Gastrocnemius medialis (tissue), 4 donors: ENCODE measurements at regions not wholly inside any gene's neighbourhood (a gene's known extent, or its start where the extent isn't known, plus 50 kb on each side); places are given as distances from the start of the nearest gene placed in this dataset.
"Not testable (repeated sequence)": the region's sequence is repeated elsewhere in the genome, so short reads cannot be mapped to it uniquely, and the experiment has no call there.

ENCODE experiments used
- POLR2A ChIP-seq, 2 donors: fragments of 450-650 bp; IDR thresholded peaks; one replicate each; pipeline ENCODE4 v1.6.1; 2017; ENCODE audit warnings: antibody characterized with exemption in 2 of 2, mild to moderate bottlenecking in 2 of 2, moderate library complexity in 2 of 2
- TF ChIP-seq, protein P1 (sequence below), 5 experiments: fragments of 450-650 bp in 3 of 5; fragments of 200-600 bp in 2 of 5; sonication (generic) in 2 of 5; IDR thresholded peaks in 4 of 5; conservative IDR thresholded peaks in 1 of 5; 1 replicate in 4 of 5; 2 replicates in 1 of 5; pipeline ENCODE4 v1.5.1; 2016 to 2019; ENCODE audit warnings: antibody characterized with exemption in 5 of 5, mild to moderate bottlenecking in 3 of 5, moderate library complexity in 3 of 5

DNA sequence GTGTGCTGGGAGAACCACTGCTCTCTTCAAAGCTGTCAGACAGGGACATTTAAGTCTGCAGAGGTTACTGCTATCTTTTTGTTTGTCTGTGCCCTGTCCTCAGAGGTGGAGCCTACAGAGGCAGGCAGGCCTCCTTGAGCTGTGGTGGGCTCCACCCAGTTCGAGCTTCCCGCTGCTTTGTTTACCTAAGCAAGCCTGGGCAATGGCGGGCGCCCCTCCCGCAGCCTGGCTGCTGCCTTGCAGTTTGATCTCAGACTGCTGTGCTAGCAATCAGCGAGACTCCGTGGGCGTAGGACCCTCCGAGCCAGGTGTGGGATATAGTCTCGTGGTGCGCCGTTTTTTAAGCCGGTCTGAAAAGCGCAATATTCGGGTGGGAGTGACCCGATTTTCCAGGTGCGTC is 164.0 kb downstream of the HRH4 start:
- TF ChIP-seq POLR2A (IDR thresholded peaks at IDR 0.05): not testable (repeated sequence)
- TF ChIP-seq, protein P1, sequence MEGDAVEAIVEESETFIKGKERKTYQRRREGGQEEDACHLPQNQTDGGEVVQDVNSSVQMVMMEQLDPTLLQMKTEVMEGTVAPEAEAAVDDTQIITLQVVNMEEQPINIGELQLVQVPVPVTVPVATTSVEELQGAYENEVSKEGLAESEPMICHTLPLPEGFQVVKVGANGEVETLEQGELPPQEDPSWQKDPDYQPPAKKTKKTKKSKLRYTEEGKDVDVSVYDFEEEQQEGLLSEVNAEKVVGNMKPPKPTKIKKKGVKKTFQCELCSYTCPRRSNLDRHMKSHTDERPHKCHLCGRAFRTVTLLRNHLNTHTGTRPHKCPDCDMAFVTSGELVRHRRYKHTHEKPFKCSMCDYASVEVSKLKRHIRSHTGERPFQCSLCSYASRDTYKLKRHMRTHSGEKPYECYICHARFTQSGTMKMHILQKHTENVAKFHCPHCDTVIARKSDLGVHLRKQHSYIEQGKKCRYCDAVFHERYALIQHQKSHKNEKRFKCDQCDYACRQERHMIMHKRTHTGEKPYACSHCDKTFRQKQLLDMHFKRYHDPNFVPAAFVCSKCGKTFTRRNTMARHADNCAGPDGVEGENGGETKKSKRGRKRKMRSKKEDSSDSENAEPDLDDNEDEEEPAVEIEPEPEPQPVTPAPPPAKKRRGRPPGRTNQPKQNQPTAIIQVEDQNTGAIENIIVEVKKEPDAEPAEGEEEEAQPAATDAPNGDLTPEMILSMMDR (IDR thresholded peaks at IDR 0.05 in 4 of 5, conservative IDR thresholded peaks at IDR 0.05 in 1 of 5): not testable (repeated sequence)
